Fibroblast of lung (primary cell): ENCODE measurements at regions not wholly inside any gene's neighbourhood (a gene's known extent, or its start where the extent isn't known, plus 50 kb on each side); places are given as distances from the start of the nearest gene placed in this dataset.

Experiments
- CTCF ChIP-seq, 2 donors: IDR thresholded peaks in 1 of 2; conservative IDR thresholded peaks in 1 of 2; 1 replicate in 1 of 2; 2 replicates in 1 of 2; pipeline ENCODE4 v1.5.1; 2011 to 2012; ENCODE audit warnings: low read length in 2 of 2, control low read depth in 1 of 2, inconsistent platforms in 1 of 2, low read depth in 1 of 2, mild to moderate bottlenecking in 1 of 2
- EZH2 ChIP-seq: IDR thresholded peaks from 2 replicates; pipeline ENCODE4 v1.5.1; 2012; ENCODE audit warnings: low read length, control low read depth, mild to moderate bottlenecking; ENCODE audit errors: missing control alignments

- TF ChIP-seq CTCF (conservative IDR thresholded peaks at IDR 0.05 in 1 of 2, IDR thresholded peaks at IDR 0.05 in 1 of 2; ENCODE audit: low read depth in 1 of 2, low read length in 2 of 2) (no peak), EZH2 (no peak)
Observed at GRCh38 chr11:92137747-92138146, 86.9 kb upstream of the FAT3 start.
